Activated CD8-positive, alpha-beta T cell treated with anti-CD3 and anti-CD28 coated beads, Interleukin-2, amount 10 ng/mL, durations not matched to agents 7 days and 5 days (primary cell): ENCODE measurements at regions not wholly inside any gene's neighbourhood (a gene's known extent, or its start where the extent isn't known, plus 50 kb on each side); places are given as distances from the start of the nearest gene placed in this dataset.
"Not testable (repeated sequence)": the region's sequence is repeated elsewhere in the genome, so short reads cannot be mapped to it uniquely, and the experiment has no call there.

ENCODE experiments used
- ATAC-seq: fragments of 150-1000 bp; cut with Tn5 transposase; one replicate; pipeline ENCODE4 v1.10.0; 2021; ENCODE audit warnings: moderate library complexity
- CTCF ChIA-PET: fragments of 350-600 bp; sonication (Branson Sonifier 250); formaldehyde crosslinking; loops from one replicate; lab custom pipeline; 2021; ENCODE audit warnings: antibody characterized with exemption; lab: Charles Lee
- POLR2A ChIA-PET: fragments of 350-600 bp; sonication (Branson Sonifier 250); formaldehyde crosslinking; loops from one replicate; lab custom pipeline; 2021; ENCODE audit warnings: antibody characterized with exemption; lab: Charles Lee
- DNase-seq: peaks from one replicate; pipeline ENCODE4 v3.0.0-alpha.2; 2020
- H3K27ac Mint-ChIP-seq: one replicate; pipeline ENCODE4 v1.8.0; 2021; ENCODE audit warnings: mild to moderate bottlenecking, mixed read lengths
- H3K27me3 Mint-ChIP-seq: one replicate; pipeline ENCODE4 v1.8.0; 2021; ENCODE audit warnings: low read depth, mixed read lengths
- H3K36me3 Mint-ChIP-seq: one replicate; pipeline ENCODE4 v1.8.0; 2021; ENCODE audit warnings: low read depth, mixed read lengths
- H3K4me1 Mint-ChIP-seq: one replicate; pipeline ENCODE4 v1.8.0; 2021; ENCODE audit warnings: low read depth, mixed read lengths
- H3K4me3 Mint-ChIP-seq: one replicate; pipeline ENCODE4 v1.8.0; 2021; ENCODE audit warnings: mild to moderate bottlenecking, mixed read lengths
- H3K9me3 Mint-ChIP-seq: one replicate; pipeline ENCODE4 v1.8.0; 2022; ENCODE audit warnings: mixed read lengths; ENCODE audit not compliant: insufficient read depth

- H3K4me1 Mint-ChIP-seq, H3K9me3 Mint-ChIP-seq, H3K4me3 Mint-ChIP-seq, H3K27ac Mint-ChIP-seq, DNase-seq, POLR2A ChIA-PET, H3K27me3 Mint-ChIP-seq, ATAC-seq, H3K36me3 Mint-ChIP-seq, CTCF ChIA-PET: not testable (repeated sequence)
Observed at GRCh38 chr9:138203304-138203703, 325.7 kb downstream of the CACNA1B start.

- H3K36me3 Mint-ChIP-seq, H3K27ac Mint-ChIP-seq, DNase-seq, H3K9me3 Mint-ChIP-seq, H3K4me1 Mint-ChIP-seq, CTCF ChIA-PET, POLR2A ChIA-PET, ATAC-seq, H3K4me3 Mint-ChIP-seq, H3K27me3 Mint-ChIP-seq: not testable (repeated sequence)
Observed at GRCh38 chr9:138203872-138204271, 326.3 kb downstream of the CACNA1B start.

DNA sequence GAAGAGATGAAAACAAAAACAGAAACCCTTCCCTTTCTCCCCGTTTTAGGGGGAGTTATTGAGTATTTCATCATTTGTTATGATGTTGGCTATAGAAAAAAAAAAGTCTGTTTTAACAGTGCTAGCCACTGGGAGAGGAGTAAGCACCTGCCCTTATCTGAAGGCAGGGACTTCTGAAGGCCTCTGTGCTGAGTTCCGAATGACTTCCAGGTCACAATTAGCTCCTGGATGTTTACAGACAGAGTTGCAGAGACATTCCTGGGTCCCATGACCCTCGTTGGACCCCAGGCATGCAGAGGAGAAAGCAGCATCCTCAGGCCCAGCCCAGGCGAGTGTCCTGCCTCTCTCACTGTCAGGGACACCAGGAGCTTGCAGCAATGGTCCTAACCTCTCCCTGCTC lies 328.5 kb downstream of the CACNA1B start:
- POLR2A ChIA-PET, H3K27me3 Mint-ChIP-seq, ATAC-seq, H3K36me3 Mint-ChIP-seq, H3K9me3 Mint-ChIP-seq, CTCF ChIA-PET, H3K27ac Mint-ChIP-seq, DNase-seq, H3K4me3 Mint-ChIP-seq, H3K4me1 Mint-ChIP-seq: not testable (repeated sequence)

- H3K27ac Mint-ChIP-seq, H3K4me3 Mint-ChIP-seq, POLR2A ChIA-PET, H3K27me3 Mint-ChIP-seq, H3K36me3 Mint-ChIP-seq, DNase-seq, H3K4me1 Mint-ChIP-seq, ATAC-seq, H3K9me3 Mint-ChIP-seq, CTCF ChIA-PET: not testable (repeated sequence)
Observed at GRCh38 chr9:138207300-138208179, 330.0 kb downstream of the CACNA1B start.

- POLR2A ChIA-PET, H3K27me3 Mint-ChIP-seq, ATAC-seq, CTCF ChIA-PET, H3K9me3 Mint-ChIP-seq, H3K27ac Mint-ChIP-seq, H3K4me1 Mint-ChIP-seq, H3K36me3 Mint-ChIP-seq, H3K4me3 Mint-ChIP-seq, DNase-seq: not testable (repeated sequence)
Observed at GRCh38 chr9:138209071-138209644, 331.6 kb downstream of the CACNA1B start.

DNA sequence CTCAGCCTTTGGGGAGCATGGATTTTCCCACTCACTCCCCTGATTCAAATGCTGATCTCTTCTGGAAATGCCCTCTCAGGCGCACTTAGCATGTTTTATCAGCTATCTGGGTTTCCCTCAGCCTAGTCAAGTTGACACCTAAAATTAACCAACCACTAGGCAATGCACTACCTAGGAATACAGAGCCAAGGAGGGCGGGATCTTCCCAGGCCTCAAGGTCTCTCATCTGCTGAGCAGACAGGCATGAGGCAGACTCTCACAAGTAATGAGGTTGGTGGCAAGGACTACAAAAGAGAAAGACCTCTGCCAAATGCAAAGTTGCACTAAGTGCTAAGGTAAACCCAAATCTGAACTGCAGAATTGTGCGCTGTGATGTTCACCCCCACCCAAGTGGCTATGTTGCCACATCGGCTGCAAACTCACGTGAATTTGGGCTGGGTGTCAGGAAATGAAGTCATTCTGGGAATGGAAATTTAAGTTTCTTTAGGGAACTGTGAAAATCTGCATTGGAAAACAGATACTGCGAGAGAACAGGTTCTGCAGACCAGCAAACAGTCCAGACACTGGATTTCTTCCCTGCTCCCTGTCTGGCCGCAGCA lies 332.9 kb downstream of the CACNA1B start:
- H3K4me3 Mint-ChIP-seq, H3K4me1 Mint-ChIP-seq, H3K27ac Mint-ChIP-seq, DNase-seq, POLR2A ChIA-PET, H3K27me3 Mint-ChIP-seq, ATAC-seq, CTCF ChIA-PET, H3K36me3 Mint-ChIP-seq, H3K9me3 Mint-ChIP-seq: not testable (repeated sequence)

DNA sequence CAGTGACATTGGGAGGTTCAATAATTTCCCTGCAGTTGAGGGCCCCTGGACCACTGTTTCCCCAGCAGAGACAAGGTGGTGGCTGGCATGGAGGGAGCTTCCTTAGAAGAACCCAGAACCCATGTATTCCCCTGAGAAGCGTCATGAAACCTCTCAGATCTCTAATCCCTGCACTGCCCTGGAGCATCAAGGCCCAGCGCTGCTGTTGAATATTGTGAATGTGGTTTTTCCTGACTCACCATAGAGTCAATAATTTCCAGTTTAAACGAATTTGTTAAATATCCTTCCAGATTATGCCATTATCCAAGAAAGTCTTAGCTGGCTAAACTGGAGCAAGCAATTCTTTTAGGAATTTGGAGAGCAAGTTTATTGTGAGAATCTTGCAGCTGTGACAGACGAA lies 333.5 kb downstream of the CACNA1B start:
- H3K27ac Mint-ChIP-seq, H3K9me3 Mint-ChIP-seq, H3K4me1 Mint-ChIP-seq, H3K4me3 Mint-ChIP-seq, ATAC-seq, H3K27me3 Mint-ChIP-seq, DNase-seq, POLR2A ChIA-PET, CTCF ChIA-PET, H3K36me3 Mint-ChIP-seq: not testable (repeated sequence)

GRCh38 chr9:138211544-138212219 lies 334.1 kb downstream of the CACNA1B start:
- H3K36me3 Mint-ChIP-seq, DNase-seq, H3K4me3 Mint-ChIP-seq, H3K9me3 Mint-ChIP-seq, ATAC-seq, H3K4me1 Mint-ChIP-seq, H3K27ac Mint-ChIP-seq, POLR2A ChIA-PET, CTCF ChIA-PET, H3K27me3 Mint-ChIP-seq: not testable (repeated sequence)

- POLR2A ChIA-PET, H3K4me1 Mint-ChIP-seq, DNase-seq, CTCF ChIA-PET, H3K27ac Mint-ChIP-seq, H3K27me3 Mint-ChIP-seq, ATAC-seq, H3K4me3 Mint-ChIP-seq, H3K36me3 Mint-ChIP-seq, H3K9me3 Mint-ChIP-seq: not testable (repeated sequence)
Observed at GRCh38 chr9:138212811-138213210, 335.2 kb downstream of the CACNA1B start.

GRCh38 chr9:138213748-138214147 lies 336.2 kb downstream of the CACNA1B start:
- POLR2A ChIA-PET, ATAC-seq, H3K27ac Mint-ChIP-seq, H3K4me1 Mint-ChIP-seq, DNase-seq, H3K36me3 Mint-ChIP-seq, H3K4me3 Mint-ChIP-seq, H3K9me3 Mint-ChIP-seq, CTCF ChIA-PET, H3K27me3 Mint-ChIP-seq: not testable (repeated sequence)

- H3K9me3 Mint-ChIP-seq, H3K4me3 Mint-ChIP-seq, POLR2A ChIA-PET, H3K27ac Mint-ChIP-seq, H3K36me3 Mint-ChIP-seq, H3K4me1 Mint-ChIP-seq, DNase-seq, CTCF ChIA-PET, ATAC-seq, H3K27me3 Mint-ChIP-seq: not testable (repeated sequence)
Observed at GRCh38 chr9:138214548-138214947, 337.0 kb downstream of the CACNA1B start.

DNA sequence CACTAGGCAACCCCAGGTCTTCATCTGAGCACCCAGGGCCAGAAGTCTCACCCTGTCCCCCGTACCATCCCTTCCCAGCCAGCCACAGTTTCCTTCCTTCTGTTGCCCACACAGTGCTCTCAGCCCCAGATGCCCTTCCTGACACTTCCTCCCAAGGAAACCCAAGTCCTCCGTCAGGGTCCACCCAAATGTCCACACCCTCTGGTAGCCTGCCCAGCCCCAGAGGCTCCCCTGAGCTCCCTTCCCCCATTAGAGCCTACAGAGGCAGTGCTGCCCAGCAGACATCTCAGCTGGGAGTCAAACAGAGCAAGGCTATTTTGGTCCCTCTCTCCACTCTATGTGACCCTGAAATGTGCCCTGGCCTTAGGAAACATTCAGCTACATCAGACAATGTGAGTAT lies 338.0 kb downstream of the CACNA1B start:
- H3K36me3 Mint-ChIP-seq, H3K4me1 Mint-ChIP-seq, ATAC-seq, H3K4me3 Mint-ChIP-seq, H3K9me3 Mint-ChIP-seq, POLR2A ChIA-PET, H3K27me3 Mint-ChIP-seq, CTCF ChIA-PET, DNase-seq, H3K27ac Mint-ChIP-seq: not testable (repeated sequence)
